Endothelial cell of umbilical vein (primary cell): ENCODE measurements at regions not wholly inside any gene's neighbourhood (a gene's known extent, or its start where the extent isn't known, plus 50 kb on each side); places are given as distances from the start of the nearest gene placed in this dataset.
"Not testable (repeated sequence)": the region's sequence is repeated elsewhere in the genome, so short reads cannot be mapped to it uniquely, and the experiment has no call there.

ENCODE experiments used
- BruUV-seq: library from RNA; stranded (reverse); fragments of 400-500 nt; replicated peaks from 2 replicates; lab custom pipeline; 2021; lab: Mats Ljungman, UMichigan
- CTCF ChIA-PET: fragments of 300-600, 350-600 bp; sonication (Branson Sonifier 250); formaldehyde crosslinking; loops from one replicate; lab custom pipeline; 2021; ENCODE audit warnings: antibody characterized with exemption, inconsistent platforms; lab: Charles Lee
- POLR2A ChIA-PET: fragments of 300-600, 350-600 bp; sonication (Branson Sonifier 250); formaldehyde crosslinking; loops from one replicate; lab custom pipeline; 2021; ENCODE audit warnings: antibody characterized with exemption, inconsistent platforms; lab: Charles Lee
- DNase-seq: peaks from one replicate; pipeline ENCODE4 v3.0.0-alpha.2; 2011; ENCODE audit warnings: low read depth, low spot score
- FAIRE-seq: peaks from 2 replicates; lab custom pipeline; 2011; peaks lifted over from hg19 to GRCh38; lab: Jason Lieb, UNC
- H2AFZ ChIP-seq: 2 replicates; pipeline ENCODE4 v1.6.0; 2012; ENCODE audit warnings: low read depth, low read length, control low read depth, inconsistent platforms
- H3K27ac ChIP-seq: 2 replicates; pipeline ENCODE4 v1.5.1; 2011; ENCODE audit warnings: low read depth, mild to moderate bottlenecking, control low read depth, low read length, moderate library complexity; ENCODE audit not compliant: insufficient read depth
- H3K27me3 ChIP-seq, 2 experiments: 2 replicates each; pipeline versions ENCODE4 v1.6.0 to v1.6.1; 2011; ENCODE audit warnings: low read length in 2 of 2, mixed read lengths in 1 of 2; ENCODE audit not compliant: control insufficient read depth in 2 of 2, insufficient read depth in 2 of 2
- H3K36me3 ChIP-seq, 2 experiments: 2 replicates in 1 of 2; 3 replicates in 1 of 2; pipeline ENCODE4 v1.5.1; 2011; ENCODE audit warnings: low read length in 2 of 2, mild to moderate bottlenecking in 1 of 2, moderate library complexity in 1 of 2; ENCODE audit not compliant: control insufficient read depth in 2 of 2, insufficient read depth in 2 of 2; ENCODE audit errors: extremely low read depth in 1 of 2
- H3K4me1 ChIP-seq: 3 replicates; pipeline ENCODE4 v1.5.1; 2011; ENCODE audit warnings: mild to moderate bottlenecking, low read length; ENCODE audit not compliant: control insufficient read depth, insufficient read depth; ENCODE audit errors: extremely low read depth
- H3K4me2 ChIP-seq: 2 replicates; pipeline ENCODE4 v1.6.1; 2011; ENCODE audit warnings: low read length, control low read depth, mixed read lengths; ENCODE audit not compliant: insufficient read depth
- H3K4me3 ChIP-seq, 3 experiments: fragments of 200-600 bp in 1 of 3; sonication (generic), shearing (Covaris generic) in 1 of 3; replicated peaks in 1 of 3; 2 replicates each; pipeline ENCODE4 v1.5.1; 2011 to 2016; ENCODE audit warnings: control low read depth in 3 of 3, low read length in 3 of 3, mild to moderate bottlenecking in 2 of 3, inconsistent platforms in 1 of 3, low read depth in 1 of 3, moderate library complexity in 1 of 3; ENCODE audit not compliant: insufficient read depth in 1 of 3
- H3K79me2 ChIP-seq: 2 replicates; pipeline ENCODE4 v1.6.0; 2012; ENCODE audit warnings: low read length, inconsistent platforms; ENCODE audit not compliant: control insufficient read depth, insufficient read depth
- H3K9ac ChIP-seq: replicated peaks from 2 replicates; pipeline ENCODE3; 2011; ENCODE audit warnings: low read length, control low read depth; ENCODE audit not compliant: insufficient read depth; ENCODE audit errors: extremely low read depth
- H3K9me1 ChIP-seq: replicated peaks from 3 replicates; pipeline ENCODE4 v1.6.0; 2011; ENCODE audit warnings: mild to moderate bottlenecking, low read length; ENCODE audit not compliant: control insufficient read depth, insufficient read depth; ENCODE audit errors: extremely low read depth
- H3K9me3 ChIP-seq: replicated peaks from 2 replicates; pipeline ENCODE4 v1.5.1; 2012; ENCODE audit warnings: low read length, inconsistent platforms; ENCODE audit not compliant: control insufficient read depth, insufficient read depth
- H4K20me1 ChIP-seq: replicated peaks from 2 replicates; pipeline ENCODE3; 2011; ENCODE audit warnings: mild to moderate bottlenecking, low read length; ENCODE audit not compliant: control insufficient read depth, insufficient read depth; ENCODE audit errors: extremely low read depth
- CTCF ChIP-seq, 2 donors: IDR thresholded peaks; 1 replicate in 1 of 2; 2 replicates in 1 of 2; pipeline ENCODE4 v1.5.1; 2011; ENCODE audit warnings: low read length in 2 of 2, mild to moderate bottlenecking in 2 of 2, moderate library complexity in 2 of 2, control low read depth in 1 of 2, inconsistent platforms in 1 of 2, low read depth in 1 of 2; ENCODE audit not compliant: insufficient read depth in 1 of 2; ENCODE audit errors: extremely low read depth in 1 of 2
- EZH2 ChIP-seq: IDR thresholded peaks from 2 replicates; pipeline ENCODE4 v1.6.1; 2012; ENCODE audit warnings: borderline replicate concordance, low read depth, mild to moderate bottlenecking, moderate library complexity, low read length, inconsistent platforms; ENCODE audit not compliant: severe bottlenecking
- GATA2 ChIP-seq: IDR thresholded peaks from 2 replicates; pipeline ENCODE4 v1.7.0; 2011; ENCODE audit warnings: low read depth, mild to moderate bottlenecking, moderate library complexity, mixed read lengths, low read length; ENCODE audit not compliant: insufficient read length, insufficient read depth
- JUN ChIP-seq: IDR thresholded peaks from 2 replicates; pipeline ENCODE4 v1.6.1; 2011; ENCODE audit warnings: borderline replicate concordance, low read depth; ENCODE audit not compliant: insufficient read length, insufficient read depth
- MYC ChIP-seq: IDR thresholded peaks from one replicate; pipeline ENCODE4 v1.6.1; 2011; ENCODE audit warnings: mild to moderate bottlenecking, low read depth, low read length
- POLR2A ChIP-seq: IDR thresholded peaks from 2 replicates; pipeline ENCODE4 v1.6.1; 2012; ENCODE audit warnings: low read depth, mild to moderate bottlenecking, control low read depth, low read length
- dilution Hi-C: fragments of 300-500 bp; cut with MboI; formaldehyde crosslinking; loops from one replicate; pipeline ENCODE4 v1.15.0; 2019; ENCODE audit warnings: low sequenced_read_pairs; ENCODE audit not compliant: extremely low pct_ligation_motif_present
- intact Hi-C: fragments of 100-400 bp; cut with micrococcal nuclease; formaldehyde crosslinking; loops from one replicate; pipeline ENCODE4 v1.10.0; 2022

- no peaks in the 10 kb centered on the region for H3K4me1 ChIP-seq
- ChIA-PET POLR2A (no interaction called here), CTCF (no interaction called here)
- DNase-seq: no peak
- no peaks in the 10 kb centered on the region for H3K9me3 ChIP-seq
- no peak overlapping the region for H2AFZ ChIP-seq
- TF ChIP-seq MYC: no peak
- no peaks in the 10 kb centered on the region for H3K9me1 ChIP-seq
- no peaks in the 10 kb centered on the region for H3K27me3 ChIP-seq
- no peak overlapping the region for H3K4me3 ChIP-seq
- no peaks in the 10 kb centered on the region for H4K20me1 ChIP-seq
- dilution Hi-C loops (no loop called here), intact Hi-C loops (no loop called here)
- H3K79me2 ChIP-seq: no peaks in the 10 kb centered on the region
- no peak overlapping the region for H3K4me2 ChIP-seq
- no peaks in the 10 kb centered on the region for H3K36me3 ChIP-seq
- H3K27ac ChIP-seq: no peak overlapping the region
- FAIRE-seq: no peak
- BruUV-seq: no TSS peak
- H3K9ac ChIP-seq: no peak overlapping the region
Measured at GRCh38 chr18:29730073-29730472, 1312.5 kb downstream of the DSC3 start.

- FAIRE-seq: no peak
- dilution Hi-C loops: no loop called here
Measured at GRCh38 chr18:29726646-29727045, 1315.9 kb downstream of the DSC3 start.

GRCh38 chr18:29723486-29723885 is 1319.1 kb downstream of the DSC3 start:
- H3K4me1 ChIP-seq, POLR2A ChIA-PET, H3K27me3 ChIP-seq, H3K4me2 ChIP-seq, H4K20me1 ChIP-seq, H3K4me3 ChIP-seq, H3K9me1 ChIP-seq, dilution Hi-C loops, H2AFZ ChIP-seq, BruUV-seq, DNase-seq, FAIRE-seq, H3K9me3 ChIP-seq, H3K79me2 ChIP-seq, H3K9ac ChIP-seq, H3K27ac ChIP-seq, H3K36me3 ChIP-seq, CTCF ChIA-PET, intact Hi-C loops: not testable (repeated sequence)

More at GRCh38 chr18:29726646-29727045, 1315.9 kb downstream of the DSC3 start:
- DNase-seq: no peak
- Histone ChIP-seq H3K4me2 (no peak overlapping the region), H3K27ac (no peak overlapping the region), H2AFZ (no peak overlapping the region), H3K4me3 (no peak overlapping the region), H3K9me1 (no peaks in the 10 kb centered on the region), H3K27me3 (no peaks in the 10 kb centered on the region), H3K9ac (no peak overlapping the region), H4K20me1 (no peaks in the 10 kb centered on the region), H3K79me2 (no peaks in the 10 kb centered on the region), H3K9me3 (no peaks in the 10 kb centered on the region), H3K36me3 (no peaks in the 10 kb centered on the region), H3K4me1 (no peaks in the 10 kb centered on the region)
- ChIA-PET POLR2A (no interaction called here), CTCF (no interaction called here)
- TF ChIP-seq POLR2A (no peak), GATA2 (no peak), EZH2 (no peak), JUN (no peak), CTCF (IDR thresholded peaks at IDR 0.05; ENCODE audit: extremely low read depth in 1 of 2, insufficient read depth in 1 of 2, low read depth in 1 of 2, low read length in 2 of 2) (no peak)
- intact Hi-C loops: no loop called here
- BruUV-seq: no TSS peak
